ENCODE measurements at regions not wholly inside any gene's neighbourhood (a gene's known extent, or its start where the extent isn't known, plus 50 kb on each side); places are given as distances from the start of the nearest gene placed in this dataset.

GRCh38 chr13:88189728-88190127 lies 518.6 kb downstream of the SLITRK5 start:
- TF ChIP-seq CTCF (IDR thresholded peaks at IDR 0.05; ENCODE audit: insufficient read depth, low read length), result no peak
- H3K4me3 ChIP-seq (ENCODE audit: low read depth, low read length), result no peak overlapping the region
- DNase-seq (ENCODE audit: low read depth), result no peak

- DNase-seq (ENCODE audit: low read depth), result no peak
- H3K4me3 ChIP-seq (ENCODE audit: low read depth, low read length), result no peak overlapping the region
- no peak for TF ChIP-seq CTCF (IDR thresholded peaks at IDR 0.05; ENCODE audit: insufficient read depth, low read length)
Observed at GRCh38 chr13:88196106-88196505, 524.9 kb downstream of the SLITRK5 start.

GRCh38 chr13:88217372-88217771 lies 546.2 kb downstream of the SLITRK5 start:
- no peak for DNase-seq (ENCODE audit: low read depth)
- H3K4me3 ChIP-seq (ENCODE audit: low read depth, low read length), result no peak overlapping the region
- TF ChIP-seq CTCF (IDR thresholded peaks at IDR 0.05; ENCODE audit: insufficient read depth, low read length), result no peak

- no peak for TF ChIP-seq CTCF (IDR thresholded peaks at IDR 0.05; ENCODE audit: insufficient read depth, low read length)
- DNase-seq (ENCODE audit: low read depth), result no peak
Observed at GRCh38 chr13:88217883-88218282, 546.7 kb downstream of the SLITRK5 start.

GRCh38 chr13:88223958-88224357 lies 552.8 kb downstream of the SLITRK5 start:
- DNase-seq (ENCODE audit: low read depth), result no peak
- no peak overlapping the region for H3K4me3 ChIP-seq (ENCODE audit: low read depth, low read length)
- no peak for TF ChIP-seq CTCF (IDR thresholded peaks at IDR 0.05; ENCODE audit: insufficient read depth, low read length)

More at GRCh38 chr13:88217883-88218282, 546.7 kb downstream of the SLITRK5 start:
- no peak overlapping the region for H3K4me3 ChIP-seq (ENCODE audit: low read depth, low read length)

- no peak for DNase-seq (ENCODE audit: low read depth)
- TF ChIP-seq CTCF (IDR thresholded peaks at IDR 0.05; ENCODE audit: insufficient read depth, low read length), result no peak
- no peak overlapping the region for H3K4me3 ChIP-seq (ENCODE audit: low read depth, low read length)
Observed at GRCh38 chr13:88235441-88235840, 564.3 kb downstream of the SLITRK5 start.

GRCh38 chr13:88246239-88246638 lies 575.1 kb downstream of the SLITRK5 start:
- H3K4me3 ChIP-seq (ENCODE audit: low read depth, low read length), result no peak overlapping the region
- TF ChIP-seq CTCF (IDR thresholded peaks at IDR 0.05; ENCODE audit: insufficient read depth, low read length), result no peak
- DNase-seq (ENCODE audit: low read depth), result no peak
